H1 (cell line): ENCODE measurements at regions not wholly inside any gene's neighbourhood (a gene's known extent, or its start where the extent isn't known, plus 50 kb on each side); places are given as distances from the start of the nearest gene placed in this dataset.

Source experiments
- CHD7 ChIP-seq: fragments of 300-600 bp; sonication (generic); IDR thresholded peaks from 2 replicates; pipeline ENCODE4 v1.7.1; 2012; ENCODE audit warnings: low read length, moderate library complexity, mild to moderate bottlenecking, inconsistent platforms; ENCODE audit not compliant: insufficient replicate concordance
- EGR1 ChIP-seq: IDR thresholded peaks from 2 replicates; pipeline ENCODE4 v1.6.1; 2011; ENCODE audit warnings: low read depth, low read length, borderline replicate concordance
- KDM5A ChIP-seq: fragments of 200-600 bp; IDR thresholded peaks from 2 replicates; pipeline ENCODE4 v1.7.1; 2012; ENCODE audit warnings: mild to moderate bottlenecking, low read length, inconsistent platforms, mixed read lengths
- PHF8 ChIP-seq: fragments of 200-600 bp; sonication (generic); conservative IDR thresholded peaks from 2 replicates; pipeline ENCODE4 v1.7.1; 2012; ENCODE audit warnings: low read depth, mild to moderate bottlenecking, inconsistent platforms, low read length, moderate library complexity
- RNF2 ChIP-seq: fragments of 200-900, 300-1000 bp; sonication (generic); IDR thresholded peaks from 2 replicates; pipeline ENCODE4 v1.7.1; 2016; ENCODE audit warnings: borderline replicate concordance, low read depth, mild to moderate bottlenecking, antibody characterized with exemption, low read length; ENCODE audit not compliant: poor library complexity, severe bottlenecking; ENCODE audit errors: missing control alignments
- SIRT6 ChIP-seq: IDR thresholded peaks from one replicate; pipeline ENCODE4 v1.7.1; 2012; ENCODE audit warnings: low read length, inconsistent platforms
- SP1 ChIP-seq: IDR thresholded peaks from 2 replicates; pipeline ENCODE4 v1.6.1; 2011; ENCODE audit warnings: low read depth, low read length
- TAF1 ChIP-seq: IDR thresholded peaks from 2 replicates; pipeline ENCODE4 v1.6.1; 2011; ENCODE audit warnings: mild to moderate bottlenecking, low read depth, low read length
- TEAD4 ChIP-seq: IDR thresholded peaks from 2 replicates; pipeline ENCODE4 v1.6.1; 2012; ENCODE audit warnings: low read depth, low read length, inconsistent platforms, mixed read lengths

- TF ChIP-seq CHD7 (no peak), TEAD4 (no peak), SP1 (no peak), KDM5A (no peak), SIRT6 (no peak), PHF8 (no peak), RNF2 (no peak), EGR1 (no peak), TAF1 (no peak)
- TF ChIP-seq, all 59 proteins: peak for 0
These were observed 223.3 kb upstream of the PRICKLE1 start (continued) for GRCh38 chr12:42812871-42813270.
